ENCODE measurements at regions not wholly inside any gene's neighbourhood (a gene's known extent, or its start where the extent isn't known, plus 50 kb on each side); places are given as distances from the start of the nearest gene placed in this dataset.

DNA sequence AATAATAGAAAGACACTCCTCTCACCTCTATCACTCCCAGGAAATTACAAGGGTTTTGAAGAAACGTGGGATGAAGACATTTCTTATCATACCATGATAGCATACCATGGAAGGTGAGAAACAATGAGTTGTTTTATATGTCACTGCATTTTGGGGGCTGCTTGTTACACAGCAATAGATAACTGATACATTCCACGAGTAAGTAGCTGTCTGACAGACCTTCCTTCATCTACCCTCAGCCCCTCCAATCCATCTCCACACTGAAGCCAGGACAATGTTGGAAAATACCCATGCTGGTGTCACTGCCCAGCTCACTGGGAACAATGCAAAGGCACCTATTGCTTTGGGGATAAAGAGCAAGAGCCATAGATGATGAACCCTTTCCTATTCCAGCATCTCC, 68.9 kb upstream of the USP29 start:
- DNase-seq (ENCODE audit: insufficient read length, low spot score), result no peak
- TF ChIP-seq, protein P1, sequence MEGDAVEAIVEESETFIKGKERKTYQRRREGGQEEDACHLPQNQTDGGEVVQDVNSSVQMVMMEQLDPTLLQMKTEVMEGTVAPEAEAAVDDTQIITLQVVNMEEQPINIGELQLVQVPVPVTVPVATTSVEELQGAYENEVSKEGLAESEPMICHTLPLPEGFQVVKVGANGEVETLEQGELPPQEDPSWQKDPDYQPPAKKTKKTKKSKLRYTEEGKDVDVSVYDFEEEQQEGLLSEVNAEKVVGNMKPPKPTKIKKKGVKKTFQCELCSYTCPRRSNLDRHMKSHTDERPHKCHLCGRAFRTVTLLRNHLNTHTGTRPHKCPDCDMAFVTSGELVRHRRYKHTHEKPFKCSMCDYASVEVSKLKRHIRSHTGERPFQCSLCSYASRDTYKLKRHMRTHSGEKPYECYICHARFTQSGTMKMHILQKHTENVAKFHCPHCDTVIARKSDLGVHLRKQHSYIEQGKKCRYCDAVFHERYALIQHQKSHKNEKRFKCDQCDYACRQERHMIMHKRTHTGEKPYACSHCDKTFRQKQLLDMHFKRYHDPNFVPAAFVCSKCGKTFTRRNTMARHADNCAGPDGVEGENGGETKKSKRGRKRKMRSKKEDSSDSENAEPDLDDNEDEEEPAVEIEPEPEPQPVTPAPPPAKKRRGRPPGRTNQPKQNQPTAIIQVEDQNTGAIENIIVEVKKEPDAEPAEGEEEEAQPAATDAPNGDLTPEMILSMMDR (IDR thresholded peaks at IDR 0.05; ENCODE audit: insufficient read depth, missing control alignments), result no peak
- no peak for FAIRE-seq

DNA sequence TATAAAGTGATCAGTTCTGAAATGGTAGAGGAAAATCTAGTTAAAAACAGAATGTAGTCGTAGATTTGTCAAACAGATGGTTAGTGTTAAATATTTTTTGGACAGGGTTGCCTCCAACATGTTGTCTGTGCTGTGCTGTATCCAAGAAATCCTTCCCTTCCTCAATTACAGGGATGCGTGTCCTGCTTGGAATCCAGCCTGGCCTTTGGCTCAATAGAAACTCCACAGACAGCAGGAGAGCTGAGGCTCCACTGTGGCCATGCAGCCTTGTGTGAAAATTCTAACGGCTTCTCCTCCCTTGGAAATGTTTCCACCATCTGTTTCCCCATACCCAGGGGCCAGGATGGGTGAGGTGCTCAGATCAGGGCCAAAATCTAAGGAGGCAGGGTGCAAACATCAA, 67.7 kb upstream of the USP29 start:
- FAIRE-seq, result no peak
- TF ChIP-seq, protein P1 (IDR thresholded peaks at IDR 0.05; ENCODE audit: insufficient read depth, missing control alignments), result no peak
- no peak for DNase-seq (ENCODE audit: insufficient read length, low spot score)

DNA sequence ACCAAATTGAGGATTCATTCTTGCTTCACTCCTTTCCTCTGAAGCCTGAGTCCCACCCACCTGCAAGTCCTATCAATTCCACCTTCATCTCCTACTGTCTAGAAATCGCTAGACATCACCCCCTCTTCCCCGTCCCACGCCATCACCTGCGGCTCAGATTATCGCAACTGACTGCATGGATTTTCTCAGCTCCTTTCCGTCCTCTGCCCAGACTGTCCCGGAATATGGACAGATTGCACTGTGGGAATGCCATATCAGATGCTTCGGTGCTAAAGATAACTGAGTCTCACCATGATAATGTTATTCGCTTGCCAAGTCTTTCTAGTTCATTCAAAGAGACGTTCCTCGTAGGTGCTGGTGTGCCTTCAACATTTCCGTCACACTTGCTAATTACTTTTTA, 66.4 kb upstream of the USP29 start:
- FAIRE-seq (no peak), DNase-seq (ENCODE audit: insufficient read length, low spot score) (no peak)
- TF ChIP-seq, protein P1 (IDR thresholded peaks at IDR 0.05; ENCODE audit: insufficient read depth, missing control alignments), result no peak

DNA sequence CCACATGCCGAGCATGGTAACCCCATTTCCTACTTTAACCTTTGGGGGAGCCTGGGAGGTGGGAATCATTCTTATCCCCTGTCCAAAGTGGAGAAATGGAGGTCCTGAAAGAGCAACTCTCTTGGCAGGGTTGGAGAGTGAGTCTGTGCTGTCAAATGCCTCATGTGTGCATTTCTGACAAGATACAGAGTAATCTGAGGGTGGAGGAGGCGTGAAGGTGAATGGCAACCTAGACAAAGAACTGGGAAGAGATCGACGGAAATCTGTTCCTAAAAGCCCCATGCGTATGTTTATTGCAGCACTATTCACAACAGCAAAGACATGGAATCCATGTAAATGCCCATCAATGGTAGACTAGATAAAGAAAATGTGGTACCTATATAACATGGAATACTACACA, 63.8 kb upstream of the USP29 start:
- DNase-seq (ENCODE audit: insufficient read length, low spot score) (no peak), FAIRE-seq (no peak)
- TF ChIP-seq, protein P1 (IDR thresholded peaks at IDR 0.05; ENCODE audit: insufficient read depth, missing control alignments), result no peak

DNA sequence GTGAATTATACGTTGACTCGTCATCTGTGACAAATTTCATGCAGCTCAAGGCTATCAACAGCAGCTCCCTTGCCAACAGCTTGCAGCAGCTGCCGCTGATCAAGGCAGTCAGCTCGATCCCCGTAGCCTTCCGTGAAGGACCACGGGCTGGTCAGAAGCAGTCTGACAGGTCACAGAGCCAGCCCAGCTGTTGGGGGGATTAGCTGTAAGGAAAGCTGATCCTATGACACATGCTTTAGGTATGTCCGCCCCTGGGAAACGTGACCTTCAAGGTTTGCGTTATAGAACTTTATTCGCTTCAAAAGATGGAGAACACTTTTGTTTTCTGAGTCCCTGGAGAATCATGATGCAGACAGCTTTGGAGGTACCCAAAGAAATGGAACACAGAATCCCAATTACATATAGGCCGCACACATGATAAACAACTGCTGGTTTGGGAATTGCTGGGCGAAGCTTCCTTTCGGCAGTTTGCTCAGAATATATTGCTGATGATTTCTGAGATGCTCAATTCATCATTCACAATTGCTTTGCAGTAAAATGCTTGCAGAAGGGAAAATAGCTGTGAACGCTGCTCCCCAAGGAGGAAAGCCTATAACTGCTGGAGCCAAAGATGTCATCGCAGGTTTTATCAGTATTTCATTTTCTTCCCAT, 62.6 kb upstream of the USP29 start:
- TF ChIP-seq, protein P1 (IDR thresholded peaks at IDR 0.05; ENCODE audit: insufficient read depth, missing control alignments), result no peak
- no peak for FAIRE-seq
- no peak for DNase-seq (ENCODE audit: insufficient read length, low spot score)

DNA sequence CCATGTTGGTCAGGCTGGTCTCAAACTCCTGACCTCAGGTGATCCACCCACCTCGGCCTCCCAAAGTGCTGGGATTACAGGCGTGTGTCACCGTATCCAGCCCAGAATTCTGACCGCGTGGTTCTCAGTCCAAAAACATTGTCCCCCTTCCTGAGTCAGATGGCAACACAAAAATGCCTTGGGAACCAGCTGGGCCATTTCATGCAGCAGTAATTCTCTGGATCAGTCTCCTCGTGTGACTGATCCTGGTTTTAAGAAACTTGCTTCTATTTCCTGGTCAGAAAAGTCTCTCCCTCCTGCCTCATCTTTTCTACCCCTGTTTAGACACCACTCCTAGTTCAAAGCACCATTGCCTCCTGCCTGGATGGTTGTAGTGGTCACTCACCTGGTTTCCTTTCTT, 60.9 kb upstream of the USP29 start:
- DNase-seq (ENCODE audit: insufficient read length, low spot score) (no peak), FAIRE-seq (no peak)
- TF ChIP-seq, protein P1 (IDR thresholded peaks at IDR 0.05; ENCODE audit: insufficient read depth, missing control alignments), result no peak

DNA sequence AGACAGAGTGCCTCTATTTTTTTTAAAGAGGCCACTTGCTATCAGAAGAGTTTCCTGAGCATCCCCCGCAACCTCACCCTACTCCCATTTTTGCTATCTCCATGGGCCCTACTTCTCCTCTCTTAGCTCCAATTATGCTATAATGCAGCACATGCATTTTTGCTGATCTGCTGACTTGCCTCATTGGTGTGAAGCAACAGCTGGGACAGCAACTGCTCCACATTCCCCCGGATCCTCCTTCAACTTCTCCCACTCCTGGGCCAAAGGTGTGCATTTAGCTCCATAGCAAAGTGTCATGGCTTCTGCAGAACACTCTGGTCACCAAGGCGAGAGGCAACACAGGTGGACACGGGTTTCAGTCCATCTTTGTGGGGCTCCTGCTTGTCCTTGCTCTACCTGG, 56.7 kb upstream of the USP29 start:
- DNase-seq (ENCODE audit: insufficient read length, low spot score) (no peak), FAIRE-seq (no peak)
- TF ChIP-seq, protein P1 (IDR thresholded peaks at IDR 0.05; ENCODE audit: insufficient read depth, missing control alignments), result no peak
